ENCODE measurements at regions not wholly inside any gene's neighbourhood (a gene's known extent, or its start where the extent isn't known, plus 50 kb on each side); places are given as distances from the start of the nearest gene placed in this dataset.

DNA sequence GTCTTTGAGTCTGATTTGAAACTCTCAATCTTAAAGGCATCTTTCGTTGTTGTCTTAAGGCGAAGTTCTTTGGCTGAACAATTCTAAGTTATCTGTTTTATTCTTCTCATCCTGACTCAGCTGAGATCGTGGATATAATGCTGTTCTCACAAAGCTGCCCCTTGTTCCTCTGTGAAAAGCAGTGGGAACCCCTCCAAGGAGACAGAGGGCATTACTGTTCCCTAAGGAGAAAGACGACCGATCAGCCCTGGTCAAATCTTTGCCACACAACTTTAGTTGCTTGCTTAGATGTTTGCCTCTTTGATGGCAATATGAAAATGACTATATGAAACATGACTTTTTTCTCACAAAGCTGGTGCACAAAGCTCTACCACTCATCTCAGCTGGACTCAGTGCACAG is 1016.7 kb downstream of the REEP3 start:
- H3K9me3 ChIP-seq (ENCODE audit: severe bottlenecking), result no peaks in the 10 kb centered on the region
- DNase-seq, result no peak
- no peaks in the 10 kb centered on the region for H3K36me3 ChIP-seq
- no peaks in the 10 kb centered on the region for H3K27me3 ChIP-seq (ENCODE audit: insufficient read depth, low read depth, severe bottlenecking)
- no peak overlapping the region for H3K4me3 ChIP-seq (ENCODE audit: low read depth, low read length)
- H3K27ac ChIP-seq, result no peak overlapping the region
- TF ChIP-seq, protein P1, sequence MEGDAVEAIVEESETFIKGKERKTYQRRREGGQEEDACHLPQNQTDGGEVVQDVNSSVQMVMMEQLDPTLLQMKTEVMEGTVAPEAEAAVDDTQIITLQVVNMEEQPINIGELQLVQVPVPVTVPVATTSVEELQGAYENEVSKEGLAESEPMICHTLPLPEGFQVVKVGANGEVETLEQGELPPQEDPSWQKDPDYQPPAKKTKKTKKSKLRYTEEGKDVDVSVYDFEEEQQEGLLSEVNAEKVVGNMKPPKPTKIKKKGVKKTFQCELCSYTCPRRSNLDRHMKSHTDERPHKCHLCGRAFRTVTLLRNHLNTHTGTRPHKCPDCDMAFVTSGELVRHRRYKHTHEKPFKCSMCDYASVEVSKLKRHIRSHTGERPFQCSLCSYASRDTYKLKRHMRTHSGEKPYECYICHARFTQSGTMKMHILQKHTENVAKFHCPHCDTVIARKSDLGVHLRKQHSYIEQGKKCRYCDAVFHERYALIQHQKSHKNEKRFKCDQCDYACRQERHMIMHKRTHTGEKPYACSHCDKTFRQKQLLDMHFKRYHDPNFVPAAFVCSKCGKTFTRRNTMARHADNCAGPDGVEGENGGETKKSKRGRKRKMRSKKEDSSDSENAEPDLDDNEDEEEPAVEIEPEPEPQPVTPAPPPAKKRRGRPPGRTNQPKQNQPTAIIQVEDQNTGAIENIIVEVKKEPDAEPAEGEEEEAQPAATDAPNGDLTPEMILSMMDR (IDR thresholded peaks at IDR 0.05; ENCODE audit: low read depth, low read length), result no peak

DNA sequence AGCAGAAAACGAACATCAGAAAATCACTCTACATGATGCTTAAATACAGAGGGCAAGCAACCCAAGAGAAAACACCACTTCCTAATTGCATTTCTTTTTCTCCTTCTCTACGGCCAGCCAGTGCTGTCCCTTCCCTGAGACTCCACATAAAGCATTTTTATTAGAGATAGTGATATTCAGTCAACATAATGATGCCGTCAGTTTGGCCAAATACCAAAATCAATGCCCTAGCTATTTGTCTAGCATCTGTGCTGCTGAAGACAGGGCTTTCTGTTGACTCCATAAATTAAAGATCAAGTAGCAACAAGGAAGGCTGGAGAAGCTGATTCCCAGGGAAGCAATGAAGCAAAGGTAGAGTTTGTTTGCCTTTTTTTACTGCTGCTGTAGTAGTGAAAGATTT is 1024.9 kb downstream of the REEP3 start:
- Histone ChIP-seq H3K27me3 (ENCODE audit: insufficient read depth, low read depth, severe bottlenecking) (no peaks in the 10 kb centered on the region), H3K36me3 (no peaks in the 10 kb centered on the region), H3K4me3 (ENCODE audit: low read depth, low read length) (no peak overlapping the region), H3K9me3 (ENCODE audit: severe bottlenecking) (no peaks in the 10 kb centered on the region), H3K27ac (no peak overlapping the region)
- DNase-seq, result no peak
- TF ChIP-seq, protein P1 (IDR thresholded peaks at IDR 0.05; ENCODE audit: low read depth, low read length), result no peak

DNA sequence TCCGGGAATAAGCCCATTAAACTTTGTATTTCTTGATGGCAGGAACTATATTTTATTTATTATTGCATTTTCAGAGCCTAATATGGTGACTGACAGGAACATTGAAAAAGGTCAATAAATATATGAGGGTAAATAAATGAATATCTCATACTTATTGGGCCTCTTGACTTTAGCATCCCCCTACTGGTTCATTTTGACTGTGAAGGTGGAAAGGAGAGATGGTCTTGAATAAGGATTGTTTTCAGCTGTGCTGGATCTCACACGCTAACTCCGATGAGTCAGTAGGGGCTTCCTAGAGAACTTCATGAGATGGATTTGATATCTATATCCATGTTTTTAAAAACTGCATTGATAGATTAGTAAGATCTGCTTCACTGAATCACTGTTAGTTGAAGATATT is 1026.0 kb downstream of the REEP3 start:
- TF ChIP-seq, protein P1 (IDR thresholded peaks at IDR 0.05; ENCODE audit: low read depth, low read length), result no peak
- Histone ChIP-seq H3K36me3 (no peaks in the 10 kb centered on the region), H3K27ac (no peak overlapping the region), H3K4me3 (ENCODE audit: low read depth, low read length) (no peak overlapping the region), H3K27me3 (ENCODE audit: insufficient read depth, low read depth, severe bottlenecking) (no peaks in the 10 kb centered on the region), H3K9me3 (ENCODE audit: severe bottlenecking) (no peaks in the 10 kb centered on the region)
- no peak for DNase-seq

DNA sequence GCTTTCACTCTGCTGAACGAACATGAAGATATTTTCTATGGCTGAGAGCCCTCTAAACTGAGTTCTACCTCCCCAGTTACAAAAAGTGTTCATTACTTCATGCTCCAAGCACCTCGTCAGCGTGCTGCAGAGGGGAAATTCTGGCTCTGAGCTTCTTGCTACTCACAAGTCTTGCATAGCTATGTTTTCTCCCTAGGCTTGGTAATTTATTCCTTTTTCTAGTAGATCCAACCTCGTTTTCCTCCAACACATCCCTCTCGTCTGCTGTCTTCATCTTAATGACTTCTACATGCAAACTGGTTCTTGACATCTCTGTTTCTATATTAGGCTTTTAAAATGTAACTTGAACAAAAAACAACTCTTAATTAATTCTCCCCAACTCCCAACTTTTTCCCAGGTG is 1034.5 kb downstream of the REEP3 start:
- Histone ChIP-seq H3K9me3 (ENCODE audit: severe bottlenecking) (no peaks in the 10 kb centered on the region), H3K4me3 (ENCODE audit: low read depth, low read length) (no peak overlapping the region), H3K27me3 (ENCODE audit: insufficient read depth, low read depth, severe bottlenecking) (no peaks in the 10 kb centered on the region), H3K27ac (no peak overlapping the region), H3K36me3 (no peaks in the 10 kb centered on the region)
- TF ChIP-seq, protein P1 (IDR thresholded peaks at IDR 0.05; ENCODE audit: low read depth, low read length), result no peak
- no peak for DNase-seq

DNA sequence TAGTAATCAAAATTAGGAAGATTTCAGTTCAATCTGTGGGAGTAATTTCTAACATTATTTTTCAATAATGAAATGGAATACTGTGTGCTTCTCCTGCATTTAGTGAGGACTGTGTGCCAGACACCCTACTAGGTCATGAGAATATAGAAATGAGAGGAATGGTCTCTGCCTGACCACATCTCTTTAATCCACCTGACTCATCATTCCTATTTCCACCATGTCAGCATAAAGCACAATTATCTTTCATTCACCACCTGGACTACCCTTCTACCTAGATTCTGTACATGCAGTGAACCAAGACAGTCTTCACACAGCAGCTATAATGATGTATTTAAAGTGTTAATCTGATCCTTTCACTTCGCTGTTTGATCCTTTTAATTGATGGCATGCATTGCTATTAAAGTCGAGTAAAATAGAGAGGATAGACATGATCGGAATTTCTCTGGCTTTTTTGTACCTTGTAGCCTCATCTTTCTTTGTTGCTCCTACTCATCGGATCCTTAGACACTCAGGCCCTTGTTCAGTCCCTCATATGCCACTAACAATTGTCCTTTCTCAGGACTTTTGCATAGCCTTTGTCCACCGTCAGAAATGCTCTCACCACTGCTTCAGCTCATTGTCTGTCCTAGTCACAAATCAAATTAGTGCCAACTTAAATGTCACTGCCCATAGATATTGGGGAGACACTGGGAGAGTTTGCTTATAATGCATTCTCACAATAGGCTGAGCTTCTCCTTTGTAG is 1037.1 kb downstream of the REEP3 start:
- no peak overlapping the region for H3K4me3 ChIP-seq (ENCODE audit: low read depth, low read length)
- TF ChIP-seq, protein P1 (IDR thresholded peaks at IDR 0.05; ENCODE audit: low read depth, low read length), result no peak
- no peak for DNase-seq
- H3K27me3 ChIP-seq (ENCODE audit: insufficient read depth, low read depth, severe bottlenecking), result no peaks in the 10 kb centered on the region
- no peaks in the 10 kb centered on the region for H3K36me3 ChIP-seq
- H3K27ac ChIP-seq, result no peak overlapping the region
- H3K9me3 ChIP-seq (ENCODE audit: severe bottlenecking), result no peaks in the 10 kb centered on the region

DNA sequence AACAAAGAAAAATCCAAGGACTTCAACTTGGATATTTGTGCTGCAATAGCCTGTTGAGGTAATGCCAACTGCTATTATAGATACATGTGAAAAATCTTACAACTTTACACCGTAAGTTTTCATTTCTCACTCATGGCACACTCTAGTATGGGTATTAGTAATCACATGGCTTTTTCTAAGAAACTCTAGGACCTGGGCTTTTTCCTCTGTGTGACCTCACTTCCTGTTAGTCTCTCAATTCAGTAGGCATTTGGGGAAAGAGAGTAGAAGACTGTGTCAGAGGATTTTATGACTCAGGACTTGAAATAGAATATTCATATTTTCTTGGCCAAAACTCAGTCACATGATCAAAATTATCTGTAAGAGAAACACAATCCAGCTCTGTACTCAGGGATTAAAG is 1049.9 kb downstream of the REEP3 start:
- H3K9me3 ChIP-seq (ENCODE audit: severe bottlenecking), result no peaks in the 10 kb centered on the region
- H3K36me3 ChIP-seq, result no peaks in the 10 kb centered on the region
- no peaks in the 10 kb centered on the region for H3K27me3 ChIP-seq (ENCODE audit: insufficient read depth, low read depth, severe bottlenecking)
- no peak for DNase-seq
- TF ChIP-seq, protein P1 (IDR thresholded peaks at IDR 0.05; ENCODE audit: low read depth, low read length), result no peak
- no peak overlapping the region for H3K27ac ChIP-seq
- H3K4me3 ChIP-seq (ENCODE audit: low read depth, low read length), result no peak overlapping the region
